ENCODE measurements at regions not wholly inside any gene's neighbourhood (a gene's known extent, or its start where the extent isn't known, plus 50 kb on each side); places are given as distances from the start of the nearest gene placed in this dataset.

DNA sequence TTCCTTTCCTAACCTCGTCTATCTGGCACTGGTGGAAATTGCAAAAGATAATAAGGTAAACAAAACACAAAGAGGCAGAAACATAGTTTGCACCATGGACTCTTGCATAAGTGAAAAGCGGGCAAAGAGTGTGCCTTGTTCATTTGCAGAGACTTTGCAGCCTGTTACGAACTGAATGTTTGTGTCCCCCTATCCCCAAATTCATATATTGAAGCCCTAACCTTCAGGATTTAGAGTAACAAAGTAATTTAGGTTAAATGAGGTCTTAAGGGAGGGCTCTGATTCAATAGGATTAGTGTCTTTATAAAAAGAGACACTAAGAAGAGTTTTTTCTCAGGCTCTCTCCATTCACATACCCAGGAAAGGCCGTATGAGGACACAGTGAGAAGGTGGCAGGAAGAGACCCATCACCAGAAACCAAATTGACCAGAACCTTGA lies 52.1 kb upstream of the FAM169A start:
- ATAC-seq, result no peak
- no peak for DNase-seq (ENCODE audit: low read depth, low spot score)
- Histone ChIP-seq H2AFZ (ENCODE audit: low read depth, low read length, poor library complexity, severe bottlenecking) (no peak overlapping the region), H3K36me3 (ENCODE audit: control insufficient read depth in 1 of 2, insufficient read depth in 2 of 2, low read length in 2 of 2) (no peaks in the 10 kb centered on the region), H3K9me2 (ENCODE audit: insufficient read depth) (no peaks in the 10 kb centered on the region), H3K4me3 (replicated peaks in 1 of 2; ENCODE audit: low read depth in 1 of 2, low read length in 2 of 2) (no peak overlapping the region), H4K20me1 (ENCODE audit: insufficient read depth) (no peaks in the 10 kb centered on the region), H3K27me3 (ENCODE audit: insufficient read depth, low read length) (no peaks in the 10 kb centered on the region), H3K4me1 (ENCODE audit: control insufficient read depth in 1 of 2, insufficient read depth in 2 of 2, low read length in 2 of 2) (peaks cover 0 to 3% of the 10 kb centered on the region in 2 experiments; a peak in 1 of 4 replicates), H3K4me2 (ENCODE audit: low read length) (no peak overlapping the region), H3K9me3 (ENCODE audit: control insufficient read depth in 1 of 2, insufficient read depth in 1 of 2, low read depth in 1 of 2, low read length in 2 of 2) (no peaks in the 10 kb centered on the region), H3K79me2 (ENCODE audit: insufficient read depth, low read length) (no peaks in the 10 kb centered on the region), H3K27ac (ENCODE audit: low read depth, low read length) (no peak overlapping the region), H3K9ac (ENCODE audit: low read length) (no peak overlapping the region)
- TF ChIP-seq, protein P1, sequence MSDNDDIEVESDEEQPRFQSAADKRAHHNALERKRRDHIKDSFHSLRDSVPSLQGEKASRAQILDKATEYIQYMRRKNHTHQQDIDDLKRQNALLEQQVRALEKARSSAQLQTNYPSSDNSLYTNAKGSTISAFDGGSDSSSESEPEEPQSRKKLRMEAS (IDR thresholded peaks at IDR 0.05), result no peak
- TF ChIP-seq JUND (IDR thresholded peaks at IDR 0.05) (no peak), CEBPB (IDR thresholded peaks at IDR 0.05; ENCODE audit: low read depth) (no peak), TCF7L2 (IDR thresholded peaks at IDR 0.05; ENCODE audit: borderline replicate concordance, extremely low read depth, insufficient read depth, insufficient read length) (no peak), EGR1 (IDR thresholded peaks at IDR 0.05; ENCODE audit: low read depth) (no peak), FOSL1 (IDR thresholded peaks at IDR 0.05; ENCODE audit: low read depth) (no peak), SRF (IDR thresholded peaks at IDR 0.05; ENCODE audit: low read depth) (no peak), POLR2A (IDR thresholded peaks at IDR 0.05; ENCODE audit: borderline replicate concordance, extremely low read depth, insufficient read depth, insufficient read length) (no peak), ZNF274 (IDR thresholded peaks at IDR 0.05; ENCODE audit: low read depth, low read length) (no peak), SP1 (IDR thresholded peaks at IDR 0.05; ENCODE audit: low read depth) (no peak), ZFX (IDR thresholded peaks at IDR 0.05) (no peak), ELF1 (IDR thresholded peaks at IDR 0.05; ENCODE audit: borderline replicate concordance, low read depth) (no peak), EZH2 (IDR thresholded peaks at IDR 0.05) (no peak)
- TF ChIP-seq, protein P2, sequence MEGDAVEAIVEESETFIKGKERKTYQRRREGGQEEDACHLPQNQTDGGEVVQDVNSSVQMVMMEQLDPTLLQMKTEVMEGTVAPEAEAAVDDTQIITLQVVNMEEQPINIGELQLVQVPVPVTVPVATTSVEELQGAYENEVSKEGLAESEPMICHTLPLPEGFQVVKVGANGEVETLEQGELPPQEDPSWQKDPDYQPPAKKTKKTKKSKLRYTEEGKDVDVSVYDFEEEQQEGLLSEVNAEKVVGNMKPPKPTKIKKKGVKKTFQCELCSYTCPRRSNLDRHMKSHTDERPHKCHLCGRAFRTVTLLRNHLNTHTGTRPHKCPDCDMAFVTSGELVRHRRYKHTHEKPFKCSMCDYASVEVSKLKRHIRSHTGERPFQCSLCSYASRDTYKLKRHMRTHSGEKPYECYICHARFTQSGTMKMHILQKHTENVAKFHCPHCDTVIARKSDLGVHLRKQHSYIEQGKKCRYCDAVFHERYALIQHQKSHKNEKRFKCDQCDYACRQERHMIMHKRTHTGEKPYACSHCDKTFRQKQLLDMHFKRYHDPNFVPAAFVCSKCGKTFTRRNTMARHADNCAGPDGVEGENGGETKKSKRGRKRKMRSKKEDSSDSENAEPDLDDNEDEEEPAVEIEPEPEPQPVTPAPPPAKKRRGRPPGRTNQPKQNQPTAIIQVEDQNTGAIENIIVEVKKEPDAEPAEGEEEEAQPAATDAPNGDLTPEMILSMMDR (IDR thresholded peaks at IDR 0.05 in 2 of 3, conservative IDR thresholded peaks at IDR 0.05 in 1 of 3; ENCODE audit: borderline replicate concordance in 1 of 3, insufficient read depth in 1 of 3, low read depth in 2 of 3, low read length in 2 of 3), result no peak
- TF ChIP-seq, protein P3, sequence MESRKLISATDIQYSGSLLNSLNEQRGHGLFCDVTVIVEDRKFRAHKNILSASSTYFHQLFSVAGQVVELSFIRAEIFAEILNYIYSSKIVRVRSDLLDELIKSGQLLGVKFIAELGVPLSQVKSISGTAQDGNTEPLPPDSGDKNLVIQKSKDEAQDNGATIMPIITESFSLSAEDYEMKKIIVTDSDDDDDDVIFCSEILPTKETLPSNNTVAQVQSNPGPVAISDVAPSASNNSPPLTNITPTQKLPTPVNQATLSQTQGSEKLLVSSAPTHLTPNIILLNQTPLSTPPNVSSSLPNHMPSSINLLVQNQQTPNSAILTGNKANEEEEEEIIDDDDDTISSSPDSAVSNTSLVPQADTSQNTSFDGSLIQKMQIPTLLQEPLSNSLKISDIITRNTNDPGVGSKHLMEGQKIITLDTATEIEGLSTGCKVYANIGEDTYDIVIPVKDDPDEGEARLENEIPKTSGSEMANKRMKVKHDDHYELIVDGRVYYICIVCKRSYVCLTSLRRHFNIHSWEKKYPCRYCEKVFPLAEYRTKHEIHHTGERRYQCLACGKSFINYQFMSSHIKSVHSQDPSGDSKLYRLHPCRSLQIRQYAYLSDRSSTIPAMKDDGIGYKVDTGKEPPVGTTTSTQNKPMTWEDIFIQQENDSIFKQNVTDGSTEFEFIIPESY (IDR thresholded peaks at IDR 0.05; ENCODE audit: extremely low read depth, insufficient replicate concordance, low read length), result no peak
- BruUV-seq (replicated peaks), result no TSS peak
- ChIA-PET CTCF (interaction anchor here (1.5 kb wide), 1 partner anchor 246 kb away, joined by 10 read pairs; no protein-coding TSS in a partner anchor), POLR2A (no interaction called here), RAD21 (ENCODE audit: low non-redundant PET in 1 of 2, low total read pairs in 2 of 2, uncharacterized antibody in 2 of 2, unreplicated experiment in 2 of 2) (interaction anchor here in 1 of 2 experiments (1.1 kb wide), 1 partner anchor 246 kb away, joined by 3 read pairs; no protein-coding TSS in a partner anchor)
- intact Hi-C loops (cut with micrococcal nuclease), result loop anchor here (5.0 kb wide), 1 partner anchor 1016 kb away; no protein-coding TSS in a partner anchor
